GM12874 (cell line): ENCODE measurements at regions not wholly inside any gene's neighbourhood (a gene's known extent, or its start where the extent isn't known, plus 50 kb on each side); places are given as distances from the start of the nearest gene placed in this dataset.

Source experiments
- TF ChIP-seq, protein P1 (sequence below): IDR thresholded peaks from 2 replicates; pipeline ENCODE4 v1.5.1; 2011; ENCODE audit warnings: low read depth, mild to moderate bottlenecking, control low read depth, low read length, moderate library complexity; ENCODE audit not compliant: insufficient read depth

DNA sequence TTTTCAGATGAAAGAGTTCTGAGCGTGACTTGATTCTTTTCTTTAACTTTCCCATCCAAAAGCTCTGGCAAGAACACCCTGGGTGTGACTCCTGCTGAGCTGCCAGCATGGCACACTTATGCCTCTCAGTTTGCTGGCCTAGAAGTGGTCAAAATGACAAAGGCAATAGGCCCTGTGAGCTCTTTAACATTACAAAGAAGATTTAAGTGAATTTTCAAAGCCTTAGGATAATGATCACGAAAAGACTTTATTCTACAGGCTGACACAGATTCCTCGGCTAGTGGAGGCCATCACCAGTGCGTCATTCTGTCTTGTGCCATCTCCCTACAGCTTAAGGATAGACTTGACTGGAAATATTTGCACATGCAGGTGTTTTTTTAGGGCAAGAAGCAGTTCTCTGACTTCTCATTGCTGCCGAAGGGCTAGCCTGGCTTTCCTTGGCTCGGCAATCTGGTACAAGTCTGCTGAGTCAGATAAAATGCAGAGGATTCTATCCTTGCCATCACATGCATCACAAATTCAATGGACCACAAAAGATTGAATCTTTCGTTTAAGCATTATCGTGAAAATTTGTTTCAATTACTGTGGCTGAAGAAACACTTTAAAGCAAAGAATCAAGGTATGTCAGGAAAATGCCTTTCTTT is 311.5 kb downstream of the COX7C start:
- TF ChIP-seq, protein P1, sequence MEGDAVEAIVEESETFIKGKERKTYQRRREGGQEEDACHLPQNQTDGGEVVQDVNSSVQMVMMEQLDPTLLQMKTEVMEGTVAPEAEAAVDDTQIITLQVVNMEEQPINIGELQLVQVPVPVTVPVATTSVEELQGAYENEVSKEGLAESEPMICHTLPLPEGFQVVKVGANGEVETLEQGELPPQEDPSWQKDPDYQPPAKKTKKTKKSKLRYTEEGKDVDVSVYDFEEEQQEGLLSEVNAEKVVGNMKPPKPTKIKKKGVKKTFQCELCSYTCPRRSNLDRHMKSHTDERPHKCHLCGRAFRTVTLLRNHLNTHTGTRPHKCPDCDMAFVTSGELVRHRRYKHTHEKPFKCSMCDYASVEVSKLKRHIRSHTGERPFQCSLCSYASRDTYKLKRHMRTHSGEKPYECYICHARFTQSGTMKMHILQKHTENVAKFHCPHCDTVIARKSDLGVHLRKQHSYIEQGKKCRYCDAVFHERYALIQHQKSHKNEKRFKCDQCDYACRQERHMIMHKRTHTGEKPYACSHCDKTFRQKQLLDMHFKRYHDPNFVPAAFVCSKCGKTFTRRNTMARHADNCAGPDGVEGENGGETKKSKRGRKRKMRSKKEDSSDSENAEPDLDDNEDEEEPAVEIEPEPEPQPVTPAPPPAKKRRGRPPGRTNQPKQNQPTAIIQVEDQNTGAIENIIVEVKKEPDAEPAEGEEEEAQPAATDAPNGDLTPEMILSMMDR, result no peak

DNA sequence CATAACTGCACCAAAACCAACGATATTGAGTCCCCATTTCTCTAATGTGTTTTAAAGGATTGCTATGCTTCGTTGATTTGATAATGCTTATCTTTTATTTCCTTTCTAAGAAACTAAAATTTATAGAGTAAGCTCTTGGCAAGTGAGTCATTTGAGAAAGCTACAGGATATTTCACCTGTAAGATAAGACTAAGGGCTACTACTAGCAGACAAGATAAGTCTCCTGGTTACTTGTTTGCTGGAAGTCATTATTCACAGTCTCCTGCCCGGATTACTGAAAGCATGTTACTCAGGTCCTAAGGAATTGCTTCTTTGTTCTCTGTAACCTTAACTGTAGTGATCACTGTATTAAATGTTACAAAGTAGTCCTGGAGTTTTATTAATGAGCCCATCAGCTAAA is 315.9 kb upstream of the RASA1 start:
- TF ChIP-seq, protein P1, result no peak

DNA sequence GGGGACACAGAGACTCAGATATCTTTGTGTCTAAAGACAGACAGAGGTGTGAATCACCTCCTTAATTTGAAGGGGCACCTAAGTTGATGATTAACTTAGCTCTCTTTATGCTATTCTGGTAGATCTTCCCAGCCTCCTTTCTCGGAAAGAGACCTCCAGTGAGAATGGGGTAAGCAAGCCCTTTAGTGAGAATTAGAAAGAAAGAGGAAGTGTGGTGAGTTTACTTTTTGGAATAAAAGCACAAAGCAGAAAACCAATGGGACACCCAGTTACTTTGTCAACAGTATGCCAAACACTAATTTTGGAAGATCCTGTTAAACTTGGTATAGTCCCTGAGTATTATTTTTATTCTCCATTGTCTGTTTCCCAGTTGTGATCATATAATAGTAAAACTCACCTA is 302.8 kb upstream of the RASA1 start:
- TF ChIP-seq, protein P1, result no peak

DNA sequence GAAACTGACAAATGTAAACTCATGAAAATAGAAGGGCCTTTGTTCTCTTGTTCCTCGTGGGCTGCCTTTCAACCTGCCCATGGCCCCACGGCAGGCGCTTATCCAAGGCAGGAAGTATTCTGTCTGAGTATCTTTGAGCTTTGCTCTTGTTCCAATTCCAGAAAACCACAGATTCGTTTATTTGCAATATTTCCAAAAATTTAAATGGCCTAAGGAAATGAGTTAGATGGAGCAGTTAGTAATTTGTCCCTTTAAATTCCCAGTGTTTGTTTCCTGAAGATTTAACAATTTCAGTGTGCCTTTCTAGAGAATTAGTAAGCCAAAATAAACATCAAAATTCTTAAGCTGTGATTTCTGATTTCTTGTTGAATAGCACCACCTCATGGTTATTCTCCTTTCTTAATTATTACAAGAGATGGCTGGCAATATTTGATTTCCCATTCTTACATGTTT is 299.4 kb upstream of the RASA1 start:
- TF ChIP-seq, protein P1, result no peak

DNA sequence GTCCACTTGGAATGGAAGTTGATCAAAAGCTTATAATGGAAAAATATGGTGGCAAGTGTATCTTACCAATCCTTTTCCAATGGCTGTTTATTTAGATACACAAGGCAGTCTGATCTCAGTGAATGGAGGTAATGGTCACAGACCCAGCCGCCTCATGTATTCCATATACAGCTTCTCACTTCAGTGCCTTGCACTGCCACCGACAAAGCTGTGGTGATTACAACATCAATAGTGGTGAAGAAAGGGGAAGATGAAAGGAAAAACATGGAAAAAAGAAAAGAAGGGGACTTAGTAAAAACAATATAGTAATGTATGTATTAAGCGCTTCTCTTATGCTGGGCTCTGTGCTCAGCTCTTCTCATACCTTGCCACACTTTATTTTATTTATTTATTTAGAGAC is 297.3 kb upstream of the RASA1 start:
- TF ChIP-seq, protein P1, result no peak

DNA sequence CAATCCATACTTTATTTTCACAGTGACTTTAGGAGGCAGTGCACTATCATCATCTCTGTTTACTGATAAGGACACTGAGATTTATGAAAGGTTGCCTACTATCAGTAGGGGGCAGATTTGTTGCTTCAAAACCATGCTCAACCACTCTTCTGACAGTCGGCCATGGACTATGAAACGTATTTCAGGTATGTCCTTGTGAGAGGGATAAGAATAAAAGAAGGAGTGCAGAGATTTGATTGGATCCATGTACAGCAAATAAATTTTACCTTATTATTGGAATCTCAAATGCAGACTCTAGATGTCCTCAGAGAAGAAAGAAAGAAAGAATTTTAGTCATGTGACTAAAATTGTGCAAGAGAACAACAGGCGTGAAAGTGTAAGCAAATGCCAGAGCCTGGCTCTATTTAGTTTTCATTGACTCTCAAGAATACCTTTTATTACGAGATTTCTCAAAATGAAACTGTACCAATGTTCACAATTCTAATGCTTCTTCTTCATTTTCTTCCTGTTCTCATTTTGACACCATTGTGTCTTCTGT is 296.6 kb upstream of the RASA1 start:
- TF ChIP-seq, protein P1, result no peak

DNA sequence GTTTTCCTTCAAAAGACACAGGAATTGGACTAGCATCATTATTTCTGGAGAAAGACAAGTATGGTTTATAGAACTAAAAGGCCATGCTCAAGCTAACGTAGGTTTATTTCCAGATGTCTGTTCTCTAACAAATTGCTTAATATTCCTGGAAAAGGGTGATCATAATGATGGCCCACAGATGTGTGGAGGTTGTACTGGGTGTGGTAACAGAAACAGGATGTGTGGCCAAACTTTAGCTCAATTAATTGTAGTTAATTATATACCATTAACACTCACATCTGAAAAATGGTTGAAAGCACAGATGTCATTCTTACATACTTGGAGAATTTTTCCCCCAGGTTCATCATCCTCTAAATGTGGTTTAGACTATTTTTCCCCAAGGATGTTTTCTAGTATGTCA is 292.7 kb upstream of the RASA1 start:
- TF ChIP-seq, protein P1, result no peak
